ENCODE measurements at regions not wholly inside any gene's neighbourhood (a gene's known extent, or its start where the extent isn't known, plus 50 kb on each side); places are given as distances from the start of the nearest gene placed in this dataset.
A peak's percentile ranks its signal among the peaks of the same experiment; 100 is the strongest.

DNA sequence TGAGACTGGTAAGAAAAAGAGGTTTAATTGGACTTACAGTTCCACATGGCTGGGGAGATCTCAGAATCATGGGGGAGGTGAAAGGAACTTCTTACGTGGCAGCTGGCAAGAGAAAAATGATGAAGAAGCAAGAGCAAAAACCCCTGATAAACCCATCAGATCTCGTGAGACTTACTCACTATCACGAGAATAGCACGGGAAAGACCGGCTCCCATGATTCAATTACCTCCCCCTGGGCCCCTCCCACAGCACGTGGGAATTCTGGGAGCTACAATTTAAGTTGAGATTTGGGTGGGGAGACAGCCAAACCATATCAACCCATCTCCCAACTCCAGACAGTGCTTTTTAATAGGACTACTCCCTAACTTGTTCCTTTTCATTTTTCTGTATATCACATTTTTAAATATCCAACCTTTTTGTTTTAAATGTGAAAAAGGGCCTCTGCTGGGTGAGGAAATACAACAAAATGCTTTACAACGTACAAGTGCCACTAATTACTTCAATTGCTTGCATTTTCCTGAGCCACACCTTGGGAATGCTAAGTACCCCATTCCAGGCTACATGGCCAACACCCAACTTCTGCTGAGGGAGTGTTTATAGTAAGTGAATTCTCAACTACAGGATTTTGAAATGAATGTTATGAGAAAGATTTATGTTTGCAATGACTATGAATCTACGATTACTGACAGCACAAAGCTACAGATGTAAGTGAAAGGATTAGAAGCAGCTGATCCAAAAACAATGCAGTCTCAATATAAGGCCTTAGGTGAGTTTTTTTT, 294.1 kb upstream of the CD180 start:
- no peak for DNase-seq

DNA sequence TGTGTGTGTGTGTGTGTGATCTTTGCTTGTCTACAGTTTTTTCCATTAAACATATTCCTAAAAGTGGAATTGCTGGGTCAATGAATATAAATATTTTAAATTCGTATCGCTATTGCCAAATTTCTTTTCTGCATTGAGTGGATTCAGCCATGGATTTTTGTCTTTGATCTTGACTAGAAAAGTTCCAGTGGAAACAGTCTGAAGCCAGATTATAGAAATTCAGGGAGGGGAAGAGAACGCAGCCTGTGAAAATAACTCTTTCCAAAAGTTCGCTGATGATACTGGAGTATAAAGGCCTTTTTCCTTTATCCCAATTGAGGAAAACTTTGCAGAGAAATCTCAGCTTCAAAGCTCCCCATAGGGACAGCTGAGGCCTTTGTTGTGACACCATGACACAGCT, 292.3 kb upstream of the CD180 start:
- DNase-seq, result no peak

DNA sequence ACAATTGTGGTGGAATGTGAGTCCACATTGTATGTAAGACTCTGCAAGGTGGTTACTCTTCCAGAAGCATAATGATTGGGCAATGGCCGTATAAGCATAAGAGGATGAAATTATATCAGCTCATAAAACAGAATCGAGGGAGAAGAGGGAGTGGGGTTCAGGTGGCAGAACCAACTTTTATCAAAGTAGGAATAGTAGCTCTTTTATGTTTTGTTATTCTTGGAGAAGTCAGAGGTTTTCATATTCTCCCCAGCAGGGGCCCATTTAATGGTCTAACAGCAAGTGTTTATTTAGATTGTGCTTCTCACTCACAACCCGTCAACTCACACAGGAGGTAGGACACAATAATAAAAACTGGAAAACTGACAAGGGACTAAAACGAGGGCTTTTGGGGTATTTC, 291.3 kb upstream of the CD180 start:
- DNase-seq, result no peak

DNA sequence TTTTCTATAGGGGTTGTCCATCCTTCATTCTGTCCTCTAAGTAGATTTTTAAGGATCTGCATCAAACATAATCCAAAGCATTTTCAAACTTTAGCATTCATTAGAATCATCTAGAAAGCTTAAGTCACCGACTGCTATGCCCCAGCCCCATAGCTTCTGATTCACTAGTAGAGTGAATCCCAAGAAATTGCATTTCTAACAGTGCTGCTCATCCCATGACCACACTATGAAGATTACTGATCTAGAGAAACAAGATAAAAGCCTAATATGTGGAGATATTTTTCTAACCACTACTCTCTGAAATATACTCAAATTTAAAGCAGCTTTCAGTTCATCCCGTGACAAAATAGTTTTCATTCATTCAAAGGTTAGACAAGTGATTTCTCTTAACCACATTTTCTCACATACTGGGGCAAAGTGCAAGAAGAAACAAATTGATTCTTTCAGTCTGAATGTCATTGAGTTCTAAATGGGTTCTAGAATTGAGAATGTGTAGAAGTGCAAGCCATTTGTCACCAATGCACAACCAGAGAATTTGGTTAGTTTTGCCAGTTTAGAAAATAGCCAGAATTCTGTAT, 286.9 kb upstream of the CD180 start:
- no peak for DNase-seq

DNA sequence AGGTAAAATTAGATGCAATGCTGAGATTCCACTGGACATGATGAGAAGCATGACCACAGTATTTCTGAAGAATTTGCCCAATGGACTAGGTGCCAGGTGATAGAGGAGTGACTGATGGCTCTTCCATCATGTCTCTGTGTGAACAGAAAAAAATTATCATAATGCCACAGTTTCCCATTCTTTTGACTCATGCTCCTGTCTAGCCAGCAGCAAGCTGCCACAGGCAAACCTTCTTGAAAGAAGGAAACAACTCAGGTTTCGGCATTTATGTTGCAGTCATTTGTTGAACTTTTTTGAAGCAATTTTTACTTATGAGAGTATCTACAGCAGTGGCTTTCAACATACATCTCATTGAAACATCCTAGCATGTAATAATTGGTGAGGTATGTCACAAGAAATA, 284.8 kb upstream of the CD180 start:
- no peak for DNase-seq

DNA sequence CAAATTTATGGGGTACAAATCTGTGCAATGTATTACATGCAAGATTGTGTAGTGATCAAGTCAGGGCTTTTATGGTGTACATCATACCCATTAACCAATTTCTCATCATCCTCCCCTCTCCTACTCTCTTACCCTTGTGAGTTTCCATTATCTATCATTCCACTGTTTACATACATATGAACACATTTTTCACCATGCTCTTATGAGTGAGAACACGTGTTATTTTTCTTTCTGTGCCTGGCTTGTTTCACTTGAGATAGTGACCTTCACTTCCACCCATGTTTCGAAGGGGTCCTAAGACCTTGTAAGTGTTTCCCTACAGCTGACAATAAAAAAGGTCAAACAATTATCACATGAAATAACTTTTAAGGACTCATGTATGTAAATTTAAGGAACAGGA, 281.7 kb upstream of the CD180 start:
- DNase-seq, result no peak

DNA sequence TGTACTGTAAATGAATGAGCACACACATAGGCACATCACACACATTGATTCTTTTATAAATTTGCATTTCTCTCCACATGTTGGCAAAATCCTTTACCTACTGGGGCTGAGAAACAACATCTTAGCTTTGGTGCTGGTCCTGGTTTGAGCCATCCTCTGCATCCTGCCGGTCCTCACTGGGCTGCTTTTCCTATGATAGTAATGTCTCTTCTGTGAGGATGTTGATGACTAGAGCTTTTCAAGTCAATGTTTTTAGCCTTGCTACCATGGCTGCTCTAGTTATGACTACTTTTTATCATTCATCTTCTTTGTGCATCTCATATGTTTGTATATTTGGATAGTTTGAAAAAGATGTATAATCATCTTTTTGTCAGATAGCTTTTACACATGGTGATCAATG, 280.4 kb upstream of the CD180 start:
- no peak for DNase-seq

DNA sequence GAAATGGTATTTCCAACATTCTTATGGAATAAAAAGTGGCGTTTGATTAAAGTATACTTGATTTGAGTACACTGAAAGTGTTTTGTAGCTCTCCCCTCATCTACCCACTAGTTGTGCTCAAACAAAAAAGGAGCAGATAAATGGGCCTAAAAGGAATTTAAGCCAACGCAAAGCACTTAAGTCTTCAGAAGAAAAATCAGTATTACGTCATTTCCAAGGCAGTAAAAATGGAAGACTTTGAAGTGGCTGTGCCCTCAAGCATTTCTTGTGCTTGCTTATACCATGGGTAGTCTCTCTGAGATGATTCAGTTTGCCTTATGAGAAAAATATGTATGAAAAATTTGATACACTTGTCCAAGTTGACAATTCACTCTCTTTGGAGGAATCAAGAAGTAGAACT, 279.9 kb upstream of the CD180 start:
- no peak for DNase-seq

DNA sequence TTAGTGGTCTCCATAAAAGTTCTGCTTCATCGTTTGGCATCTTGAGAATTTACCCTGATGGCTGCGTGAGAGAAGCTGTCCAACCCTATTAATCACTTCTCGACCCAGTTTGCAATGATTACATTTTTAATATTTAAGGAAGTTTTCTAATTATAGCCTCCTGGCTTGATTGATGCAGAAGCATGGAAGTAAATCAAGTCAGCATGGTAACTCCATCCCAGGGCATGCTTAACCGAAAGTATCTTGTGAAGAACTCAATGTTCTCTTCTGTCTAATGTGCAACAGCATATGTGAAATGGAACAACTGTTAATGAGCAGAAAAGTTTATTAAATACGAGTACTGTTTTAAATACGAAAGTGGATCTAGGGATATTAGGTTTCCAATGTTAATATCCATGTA, 278.9 kb upstream of the CD180 start:
- no peak for DNase-seq

DNA sequence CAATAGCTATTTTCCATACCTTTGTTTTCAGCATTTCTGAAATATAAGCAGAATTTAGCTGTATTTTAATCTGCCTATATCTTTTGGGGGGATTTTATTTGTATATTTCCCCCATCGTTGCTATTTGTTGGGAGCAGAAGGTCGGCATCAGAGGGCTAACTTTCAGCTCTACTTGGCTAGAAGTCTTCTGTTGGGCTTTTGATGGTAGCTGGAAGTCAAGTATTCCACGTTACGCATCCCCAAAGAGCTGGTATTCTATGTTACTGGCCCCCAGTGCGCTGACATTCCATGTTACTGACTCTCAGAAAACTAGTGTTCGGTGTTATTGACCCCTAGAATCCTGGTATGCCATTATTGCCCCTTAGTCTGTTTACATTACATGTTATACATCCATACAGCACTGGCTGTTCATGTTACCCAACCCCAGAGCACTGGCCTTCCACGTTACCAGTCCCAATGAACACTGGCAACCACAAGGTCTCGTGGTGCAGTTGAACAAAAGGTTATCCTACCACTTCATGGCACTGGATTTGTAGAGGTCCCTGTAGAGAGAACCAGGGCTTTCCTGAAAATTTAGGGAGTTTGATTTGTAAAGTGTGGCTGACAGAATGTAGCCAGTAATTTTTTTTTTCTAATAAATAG, 278.1 kb upstream of the CD180 start:
- DNase-seq, result no peak

DNA sequence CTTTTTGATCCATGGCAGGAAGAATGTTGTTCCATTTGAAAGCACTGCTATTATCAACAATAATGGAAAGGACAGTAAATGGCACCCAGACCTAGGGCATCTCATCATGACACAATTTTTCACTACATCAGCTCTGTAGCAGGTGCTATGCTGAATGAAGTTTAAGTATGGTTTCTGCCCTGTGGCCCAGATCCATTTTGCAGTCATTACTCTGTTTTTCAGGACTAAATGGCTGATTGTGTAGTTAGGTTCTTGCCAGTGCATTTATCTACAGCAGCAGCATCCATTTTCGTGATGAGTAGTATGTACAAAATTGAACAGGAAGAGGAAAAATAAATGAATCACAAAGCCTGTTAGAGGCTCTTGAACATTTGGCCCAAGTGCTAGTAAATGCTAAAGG, 270.5 kb upstream of the CD180 start:
- no peak for DNase-seq

DNA sequence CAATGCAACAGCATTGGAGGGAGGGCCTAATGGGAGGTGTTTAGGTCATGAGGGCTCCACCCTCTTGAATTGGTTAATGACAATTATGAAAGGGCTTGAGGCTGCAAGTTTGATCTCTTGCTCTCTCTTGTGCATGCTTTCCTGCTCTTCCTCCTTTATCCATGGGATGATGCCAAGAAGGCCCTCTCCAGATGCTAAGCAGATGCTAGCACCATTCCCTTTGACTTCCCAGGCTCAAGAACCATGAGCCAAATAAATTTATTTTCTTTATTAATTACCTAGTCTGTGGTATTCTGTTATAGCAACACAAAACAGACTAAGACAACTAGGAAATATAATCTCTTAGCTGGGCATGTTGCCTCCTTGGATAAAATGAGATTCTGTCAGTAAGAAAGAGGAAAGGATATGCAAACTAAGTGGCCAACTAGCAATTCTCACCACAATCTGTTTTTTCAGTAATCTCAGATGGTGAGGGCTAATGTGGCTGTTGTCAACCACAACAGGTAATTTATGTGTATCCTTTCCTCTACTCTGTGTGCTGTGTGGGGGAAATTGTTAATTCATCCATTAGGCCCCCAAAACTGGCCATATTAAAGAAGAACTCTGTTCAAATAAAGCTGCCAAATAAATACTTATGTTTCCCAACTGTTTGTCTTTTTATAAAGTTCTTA, 269.1 kb upstream of the CD180 start:
- DNase-seq, result no peak

DNA sequence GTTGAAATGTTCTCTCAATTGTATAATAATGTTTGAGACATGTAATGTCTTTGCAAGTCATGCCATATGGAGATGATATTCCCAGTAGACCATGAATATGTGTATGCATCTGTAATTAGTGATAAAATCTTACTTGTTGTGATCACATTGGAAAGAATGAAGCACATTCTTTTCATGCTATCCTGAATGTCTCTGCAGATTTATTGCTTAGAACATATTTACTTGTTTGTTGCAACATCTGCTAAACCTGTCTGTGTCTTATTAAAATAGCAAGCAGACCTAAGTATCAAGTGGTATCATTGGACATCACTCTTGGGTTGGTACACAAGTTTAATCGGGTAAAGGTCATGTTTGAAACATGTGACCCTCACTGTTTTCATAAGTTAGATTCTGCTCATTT, 265.5 kb upstream of the CD180 start:
- peak; percentile 25 for DNase-seq

DNA sequence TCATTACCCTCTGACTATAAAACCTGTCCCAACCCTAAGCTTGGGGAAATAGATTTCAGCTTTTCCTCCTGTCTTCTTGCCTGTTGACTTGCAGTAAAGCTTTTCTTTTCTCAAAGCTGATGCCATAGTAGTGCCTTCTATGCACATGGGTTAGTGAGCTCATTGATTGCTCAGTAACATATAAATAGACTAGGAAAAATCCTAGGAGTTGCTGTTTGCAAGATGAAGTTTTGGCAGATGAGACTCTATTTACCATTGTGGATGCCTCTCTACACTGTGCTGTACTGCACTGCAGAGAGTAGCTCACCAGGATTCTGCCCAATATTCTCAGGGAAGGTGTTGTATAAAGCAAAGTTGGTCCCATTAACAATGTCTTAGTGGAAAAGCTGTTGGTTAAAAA, 262.7 kb upstream of the CD180 start:
- DNase-seq, result no peak

DNA sequence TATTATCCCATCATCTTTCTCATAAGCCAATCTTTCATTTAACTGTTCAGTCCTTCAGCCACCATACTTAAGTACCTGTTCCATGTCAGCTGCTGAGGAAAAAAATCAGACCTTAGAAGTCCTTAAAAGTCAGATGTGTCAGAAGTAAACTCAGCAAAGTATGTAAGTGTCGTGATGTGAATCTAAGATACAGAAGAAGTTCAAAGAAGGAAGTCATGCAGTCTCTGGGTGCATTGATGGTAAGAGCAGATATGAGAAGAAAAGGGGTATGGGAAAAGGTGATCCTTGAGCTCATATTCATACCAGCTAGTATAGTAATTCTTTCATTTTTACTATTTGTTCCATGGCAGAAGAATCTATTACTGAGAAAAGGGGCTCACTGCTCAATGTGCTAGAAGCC, 259.4 kb upstream of the CD180 start:
- no peak for DNase-seq

DNA sequence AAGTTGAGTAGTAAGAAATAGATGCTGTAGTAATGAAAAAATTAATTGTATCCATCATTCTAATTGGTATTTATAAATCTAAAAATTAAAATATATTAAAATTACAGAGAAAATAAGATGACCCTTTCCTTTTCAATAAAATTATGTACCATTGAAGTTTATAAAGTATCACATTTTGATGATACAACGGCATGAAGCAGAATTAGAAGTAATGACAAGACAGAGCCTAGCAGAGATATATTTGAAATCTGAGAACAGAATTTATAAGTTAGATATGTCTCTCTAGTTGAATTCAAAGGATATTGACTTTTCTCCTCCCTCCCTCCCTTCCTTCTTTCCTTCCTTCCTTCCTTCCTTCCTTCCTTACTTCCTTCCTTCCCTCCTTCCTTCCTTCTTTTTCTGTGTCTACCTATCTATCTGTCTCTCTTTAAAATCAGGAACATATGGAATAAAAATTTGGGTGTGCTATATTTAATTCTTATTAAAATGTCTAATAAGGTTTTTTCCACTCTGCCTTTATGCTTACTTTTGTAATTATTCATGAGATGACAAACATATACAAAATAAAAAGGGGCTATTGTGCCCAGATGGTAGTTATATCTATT, 258.5 kb upstream of the CD180 start:
- DNase-seq, result no peak

DNA sequence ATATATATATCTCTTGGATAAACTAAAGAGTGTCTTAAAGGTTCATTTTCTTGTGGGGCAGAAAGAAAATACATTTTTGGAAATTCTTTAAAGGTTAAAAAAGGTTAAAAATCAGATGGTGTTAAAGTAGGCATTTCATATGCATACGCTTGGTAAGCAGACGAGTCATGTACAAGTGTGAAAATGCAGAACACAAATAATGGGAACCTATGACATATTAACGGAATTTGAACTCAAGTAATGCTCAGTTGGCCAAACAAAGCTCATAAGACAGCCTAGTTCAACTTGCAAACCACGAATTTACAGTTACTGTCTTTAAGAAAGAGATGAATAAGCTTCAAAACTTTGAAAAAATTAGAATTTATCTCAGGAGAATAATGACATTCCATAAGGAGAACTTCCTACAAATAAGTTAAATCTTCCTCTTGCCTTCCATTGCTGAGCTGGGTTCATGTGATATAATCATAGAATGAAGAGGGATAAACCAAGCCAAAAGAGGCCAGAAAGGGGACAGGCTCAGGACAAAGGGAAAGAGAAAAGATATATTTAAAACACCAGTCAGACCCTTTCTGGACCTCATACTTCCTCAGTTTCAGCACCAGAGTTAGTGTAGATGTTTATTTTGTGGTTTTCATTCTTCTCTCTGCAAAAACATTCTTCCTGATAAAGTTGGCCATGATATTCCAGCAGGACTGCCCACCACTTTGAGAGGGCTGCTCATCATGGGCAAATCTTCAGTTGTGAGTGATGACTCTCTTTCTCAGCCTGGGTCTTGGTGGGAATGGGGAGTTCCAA, 256.7 kb upstream of the CD180 start:
- DNase-seq, result no peak

DNA sequence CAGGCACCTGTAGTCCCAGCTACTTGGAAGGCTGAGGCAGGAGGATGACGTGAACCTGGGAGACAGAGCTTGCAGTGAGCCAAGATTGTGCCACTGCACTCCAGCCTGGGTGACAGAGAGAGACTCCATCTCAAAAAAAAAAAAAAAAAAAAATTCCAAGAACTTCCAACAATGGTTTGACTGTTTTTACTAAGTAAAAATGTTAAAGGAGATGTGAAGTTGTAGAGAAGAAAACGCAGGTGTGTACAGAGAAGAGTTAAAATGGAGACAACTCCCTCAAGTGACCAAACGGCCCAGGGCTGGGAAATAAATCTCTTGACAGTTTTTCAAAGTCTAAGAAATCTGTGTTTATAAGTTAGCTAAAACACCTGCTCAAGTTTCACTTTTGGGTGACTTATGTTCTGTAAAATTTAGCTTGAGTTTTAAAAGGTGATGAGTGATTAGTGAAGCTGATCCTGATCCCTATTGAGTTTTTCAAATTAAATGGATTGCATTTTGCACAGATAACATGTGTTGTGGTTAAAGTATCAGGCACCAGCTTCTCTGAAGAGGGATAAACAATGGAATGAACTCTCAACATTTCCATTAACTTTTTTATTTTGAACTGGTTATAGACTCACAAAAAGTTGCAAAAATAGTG, 255.2 kb upstream of the CD180 start:
- no peak for DNase-seq

DNA sequence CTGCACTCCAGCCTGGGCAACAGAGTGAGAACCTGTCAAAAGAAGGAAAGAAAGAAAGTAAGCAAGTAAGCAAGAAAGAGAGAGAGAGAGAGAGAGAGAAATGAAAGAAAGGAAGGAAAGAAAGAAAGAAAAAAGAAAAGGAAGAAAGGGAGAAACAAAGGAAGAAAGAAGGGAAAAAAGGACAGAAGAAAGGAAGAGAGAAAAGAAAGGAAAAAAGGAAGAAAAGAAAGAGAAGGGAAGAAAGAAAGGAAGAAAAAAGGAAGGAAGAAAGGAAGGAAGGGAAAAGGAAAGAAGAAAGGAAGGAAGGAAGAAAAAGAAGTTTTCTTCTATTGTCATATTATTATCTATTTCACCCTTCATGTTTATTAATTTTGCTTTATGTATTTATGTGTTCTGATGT, 251.1 kb upstream of the CD180 start:
- DNase-seq, result no peak

DNA sequence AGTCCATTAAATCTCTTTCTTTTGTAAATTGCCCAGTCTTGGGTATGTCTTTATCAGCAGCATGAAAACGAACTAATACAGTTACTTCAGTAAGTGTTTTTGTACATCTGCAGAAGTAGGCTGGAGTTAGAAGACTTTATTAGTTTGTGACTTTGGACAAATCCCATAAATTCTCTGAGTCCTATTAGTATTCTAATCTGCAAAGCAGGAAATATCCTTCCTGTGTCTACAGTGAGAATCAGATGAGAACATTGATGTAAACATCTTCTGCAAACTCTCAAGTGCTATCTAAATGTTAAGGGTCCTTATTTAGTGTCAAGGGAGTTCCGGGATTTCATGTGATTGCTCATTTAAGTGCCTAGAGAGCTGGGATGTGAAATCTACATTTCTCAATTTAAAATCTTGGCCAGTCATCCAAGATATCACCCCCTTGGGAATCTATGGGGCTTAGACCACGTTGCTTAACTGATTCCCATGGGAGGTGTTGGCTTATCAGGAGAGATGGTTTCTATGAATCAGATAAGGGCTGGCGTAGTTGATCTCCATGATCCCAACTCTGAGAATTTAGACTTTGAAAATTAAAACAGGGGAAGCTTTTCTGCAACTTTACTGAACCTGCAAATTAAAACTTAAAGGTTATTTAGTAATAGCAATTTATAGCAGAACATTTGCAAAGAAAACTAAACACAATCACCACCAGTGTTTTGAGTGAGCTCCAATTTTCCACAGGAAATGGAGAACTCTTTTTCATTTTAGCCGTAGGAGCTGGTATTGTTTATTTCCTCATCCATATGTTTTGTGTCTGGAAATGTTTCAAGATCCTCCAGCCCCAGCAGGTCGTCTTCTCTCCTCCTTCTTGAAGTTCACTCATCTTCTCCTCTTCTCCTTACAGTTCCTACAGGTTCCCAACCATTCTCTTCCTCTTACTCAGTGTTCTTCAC, 241.6 kb upstream of the CD180 start:
- no peak for DNase-seq

DNA sequence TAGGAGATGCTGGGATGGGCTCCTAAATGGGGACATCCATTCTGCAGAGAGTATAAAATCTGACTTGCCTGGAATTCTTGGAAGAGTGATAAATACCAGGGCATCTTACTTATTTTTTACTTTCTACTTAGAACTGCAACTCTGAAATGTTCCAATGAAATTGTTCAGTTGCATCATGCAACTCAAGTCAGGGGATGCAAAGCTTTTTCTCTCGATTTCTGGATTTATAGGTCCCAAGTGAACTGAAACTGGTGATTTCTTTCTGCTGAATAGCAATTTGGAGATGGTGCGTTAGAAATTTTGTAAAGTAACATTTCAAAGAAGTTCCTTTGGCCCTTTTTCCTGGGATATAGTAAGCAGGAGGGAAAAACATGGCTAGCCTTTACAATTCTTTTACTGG, 238.4 kb upstream of the CD180 start:
- DNase-seq, result no peak

Measured in NCI-H1694 treated with DMSO at 0.1 percent for 48 hours (cell line).